ENCODE measurements at regions not wholly inside any gene's neighbourhood (a gene's known extent, or its start where the extent isn't known, plus 50 kb on each side); places are given as distances from the start of the nearest gene placed in this dataset.

DNA sequence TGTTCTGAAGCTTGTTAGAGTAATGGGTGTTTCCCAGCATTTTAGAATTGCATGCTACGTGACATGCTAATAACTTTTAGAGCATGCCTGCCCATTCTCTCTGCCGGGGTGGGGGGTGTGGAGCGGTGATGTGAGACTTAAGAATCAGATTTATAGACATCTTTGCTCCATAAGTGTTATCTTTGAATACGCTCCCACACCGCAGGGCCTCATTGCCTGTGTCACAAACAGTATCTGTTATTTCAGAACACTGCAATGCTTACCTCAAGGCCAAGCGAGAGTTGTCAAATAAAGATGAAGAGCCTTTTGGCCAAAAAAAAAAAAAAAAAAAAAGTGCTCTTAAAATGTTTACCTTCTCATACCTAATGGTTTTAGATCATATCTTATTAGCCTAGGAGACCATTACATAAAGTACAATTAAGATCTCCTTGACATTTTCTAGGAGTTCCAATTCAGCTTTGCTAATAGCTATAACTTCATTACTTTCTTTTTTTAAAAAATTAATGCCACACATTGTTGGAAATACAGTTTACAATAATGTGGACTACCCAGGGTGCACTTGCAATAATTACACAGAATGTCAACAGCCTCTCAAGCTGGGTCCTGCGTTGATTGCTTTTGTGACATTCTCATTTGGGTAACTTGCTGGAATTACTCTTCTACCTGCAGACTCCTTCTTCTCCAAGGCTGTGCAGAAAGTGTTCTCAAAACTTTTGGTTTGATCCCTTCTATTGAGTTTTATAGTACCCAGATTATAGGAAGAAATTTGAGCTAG lies 525.3 kb downstream of the KLF12 start:
- Histone ChIP-seq H3K36me3 (ENCODE audit: low read depth, low read length) (no peaks in the 10 kb centered on the region), H2AFZ (ENCODE audit: low read length) (no peak overlapping the region), H3K27me3 (ENCODE audit: low read length) (no peaks in the 10 kb centered on the region), H3K9me2 (replicated peaks; ENCODE audit: low read length) (no peaks in the 10 kb centered on the region), H3K9me3 (ENCODE audit: low read length) (no peaks in the 10 kb centered on the region), H3K4me3 (ENCODE audit: low read length) (no peak overlapping the region), H3K4me1 (ENCODE audit: insufficient read depth, low read length) (peaks cover 36% of the 10 kb centered on the region), H3K9ac (ENCODE audit: low read length) (no peak overlapping the region), H3K4me2 (ENCODE audit: low read length) (no peak overlapping the region), H3F3A (ENCODE audit: low read length, unreplicated experiment) (no peaks in the 10 kb centered on the region), H3K27ac (ENCODE audit: low read length) (peak overlapping the region; percentile 74), H3K79me2 (ENCODE audit: low read length) (no peaks in the 10 kb centered on the region), H4K20me1 (ENCODE audit: low read length) (no peaks in the 10 kb centered on the region)
- DNase-seq (no peak), ATAC-seq (no peak)
- no TSS peak for BruUV-seq (replicated peaks)
- TF ChIP-seq EZH2 (IDR thresholded peaks at IDR 0.05; ENCODE audit: low read length, unreplicated experiment) (no peak), EZH2phosphoT487 (IDR thresholded peaks at IDR 0.05; ENCODE audit: borderline replicate concordance, low read length) (no peak)
- TF ChIP-seq, protein P1, sequence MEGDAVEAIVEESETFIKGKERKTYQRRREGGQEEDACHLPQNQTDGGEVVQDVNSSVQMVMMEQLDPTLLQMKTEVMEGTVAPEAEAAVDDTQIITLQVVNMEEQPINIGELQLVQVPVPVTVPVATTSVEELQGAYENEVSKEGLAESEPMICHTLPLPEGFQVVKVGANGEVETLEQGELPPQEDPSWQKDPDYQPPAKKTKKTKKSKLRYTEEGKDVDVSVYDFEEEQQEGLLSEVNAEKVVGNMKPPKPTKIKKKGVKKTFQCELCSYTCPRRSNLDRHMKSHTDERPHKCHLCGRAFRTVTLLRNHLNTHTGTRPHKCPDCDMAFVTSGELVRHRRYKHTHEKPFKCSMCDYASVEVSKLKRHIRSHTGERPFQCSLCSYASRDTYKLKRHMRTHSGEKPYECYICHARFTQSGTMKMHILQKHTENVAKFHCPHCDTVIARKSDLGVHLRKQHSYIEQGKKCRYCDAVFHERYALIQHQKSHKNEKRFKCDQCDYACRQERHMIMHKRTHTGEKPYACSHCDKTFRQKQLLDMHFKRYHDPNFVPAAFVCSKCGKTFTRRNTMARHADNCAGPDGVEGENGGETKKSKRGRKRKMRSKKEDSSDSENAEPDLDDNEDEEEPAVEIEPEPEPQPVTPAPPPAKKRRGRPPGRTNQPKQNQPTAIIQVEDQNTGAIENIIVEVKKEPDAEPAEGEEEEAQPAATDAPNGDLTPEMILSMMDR (conservative IDR thresholded peaks at IDR 0.05; ENCODE audit: low read depth, low read length), result no peak
- ChIA-PET POLR2A (ENCODE audit: unreplicated experiment) (no interaction called here), CTCF (interaction anchor here (0.6 kb wide), 1 partner anchor 800 kb away, joined by 10 read pairs; no protein-coding TSS in a partner anchor)
- intact Hi-C loops (cut with micrococcal nuclease), result no loop called here

DNA sequence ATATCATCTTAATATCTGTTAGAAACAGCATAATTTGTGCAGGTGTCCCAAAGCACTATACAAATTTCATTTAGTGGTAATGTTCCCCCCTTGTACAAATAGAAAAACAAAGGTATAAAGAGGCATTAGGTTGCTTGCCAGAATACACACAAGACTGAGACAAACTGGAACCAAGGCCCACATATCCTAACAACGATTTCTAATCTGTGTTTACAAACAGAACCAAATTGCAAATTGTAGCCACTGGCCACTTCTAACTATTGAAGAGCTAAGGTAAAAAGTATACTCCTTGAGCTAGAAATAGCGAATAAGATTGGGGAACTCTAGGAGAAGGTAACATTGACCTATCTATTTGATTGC lies 526.1 kb downstream of the KLF12 start:
- Histone ChIP-seq H3K36me3 (ENCODE audit: low read depth, low read length) (no peaks in the 10 kb centered on the region), H3K27ac (ENCODE audit: low read length) (peak overlapping the region; percentile 74), H2AFZ (ENCODE audit: low read length) (no peak overlapping the region), H3K4me2 (ENCODE audit: low read length) (no peak overlapping the region), H4K20me1 (ENCODE audit: low read length) (no peaks in the 10 kb centered on the region), H3K9me3 (ENCODE audit: low read length) (no peaks in the 10 kb centered on the region), H3K9ac (ENCODE audit: low read length) (no peak overlapping the region), H3K4me1 (ENCODE audit: insufficient read depth, low read length) (peaks cover 36% of the 10 kb centered on the region), H3K79me2 (ENCODE audit: low read length) (no peaks in the 10 kb centered on the region), H3K9me2 (replicated peaks; ENCODE audit: low read length) (no peaks in the 10 kb centered on the region), H3K27me3 (ENCODE audit: low read length) (no peaks in the 10 kb centered on the region), H3F3A (ENCODE audit: low read length, unreplicated experiment) (no peaks in the 10 kb centered on the region), H3K4me3 (ENCODE audit: low read length) (no peak overlapping the region)
- intact Hi-C loops (cut with micrococcal nuclease), result no loop called here
- TF ChIP-seq, protein P1 (conservative IDR thresholded peaks at IDR 0.05; ENCODE audit: low read depth, low read length), result no peak
- TF ChIP-seq EZH2phosphoT487 (IDR thresholded peaks at IDR 0.05; ENCODE audit: borderline replicate concordance, low read length), result no peak
- TF ChIP-seq EZH2 (IDR thresholded peaks at IDR 0.05; ENCODE audit: low read length, unreplicated experiment), result no peak
- CTCF ChIA-PET, result no interaction called here
- no TSS peak for BruUV-seq (replicated peaks)
- POLR2A ChIA-PET (ENCODE audit: unreplicated experiment), result no interaction called here
- ATAC-seq, result no peak
- DNase-seq, result no peak

DNA sequence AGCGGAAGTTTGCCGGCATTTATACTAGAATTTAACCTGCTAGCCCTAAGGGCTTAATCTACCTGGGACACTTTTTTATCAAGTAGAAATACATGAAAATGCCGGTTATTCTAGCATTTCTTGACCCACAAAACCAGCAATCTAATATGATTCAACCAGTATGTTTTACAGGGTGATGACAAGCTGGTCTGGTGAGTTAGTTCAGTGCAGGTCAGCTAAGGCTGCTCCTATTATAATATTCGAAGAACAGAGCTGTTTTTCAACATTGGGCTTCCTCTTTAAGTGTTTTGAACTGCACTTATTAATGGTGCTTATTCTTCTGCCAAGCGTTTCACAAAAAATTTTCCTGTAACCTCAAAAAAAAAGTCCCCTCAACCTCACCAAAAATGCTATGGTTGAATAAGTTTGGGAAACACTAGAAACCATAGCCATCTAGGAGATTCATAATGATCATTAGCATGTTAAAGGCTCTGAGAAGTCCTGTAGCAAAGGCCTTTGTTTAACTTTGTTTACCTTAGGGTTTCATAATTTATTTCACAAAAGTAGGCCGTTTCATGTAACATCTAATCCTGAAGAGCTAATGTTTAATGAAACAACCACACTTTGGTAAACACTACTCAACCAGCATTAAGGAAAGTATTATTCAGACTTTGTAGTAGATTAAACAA lies 526.6 kb downstream of the KLF12 start:
- Histone ChIP-seq H3K27me3 (ENCODE audit: low read length) (no peaks in the 10 kb centered on the region), H3K4me1 (ENCODE audit: insufficient read depth, low read length) (peaks cover 36% of the 10 kb centered on the region), H3K27ac (ENCODE audit: low read length) (peak overlapping the region; percentile 74), H2AFZ (ENCODE audit: low read length) (no peak overlapping the region), H3K4me3 (ENCODE audit: low read length) (no peak overlapping the region), H3K9me2 (replicated peaks; ENCODE audit: low read length) (no peaks in the 10 kb centered on the region), H3K9ac (ENCODE audit: low read length) (no peak overlapping the region), H3K9me3 (ENCODE audit: low read length) (no peaks in the 10 kb centered on the region), H3K4me2 (ENCODE audit: low read length) (no peak overlapping the region), H3K79me2 (ENCODE audit: low read length) (no peaks in the 10 kb centered on the region), H3F3A (ENCODE audit: low read length, unreplicated experiment) (no peaks in the 10 kb centered on the region), H3K36me3 (ENCODE audit: low read depth, low read length) (no peaks in the 10 kb centered on the region), H4K20me1 (ENCODE audit: low read length) (no peaks in the 10 kb centered on the region)
- BruUV-seq (replicated peaks), result no TSS peak
- intact Hi-C loops (cut with micrococcal nuclease), result no loop called here
- TF ChIP-seq EZH2 (IDR thresholded peaks at IDR 0.05; ENCODE audit: low read length, unreplicated experiment) (no peak), EZH2phosphoT487 (IDR thresholded peaks at IDR 0.05; ENCODE audit: borderline replicate concordance, low read length) (no peak)
- TF ChIP-seq, protein P1 (conservative IDR thresholded peaks at IDR 0.05; ENCODE audit: low read depth, low read length), result no peak
- POLR2A ChIA-PET (ENCODE audit: unreplicated experiment), result no interaction called here
- DNase-seq (peak; percentile 54), ATAC-seq (peak; percentile 39)
- CTCF ChIA-PET, result interaction anchor here (0.5 kb wide), 1 partner anchor 12 kb away, joined by 3 read pairs; no protein-coding TSS in a partner anchor

Measured in PC-3 (cell line).